NCI-H2107 treated with DMSO at 0.1 percent for 48 hours (cell line): ENCODE measurements at regions not wholly inside any gene's neighbourhood (a gene's known extent, or its start where the extent isn't known, plus 50 kb on each side); places are given as distances from the start of the nearest gene placed in this dataset.
"Not testable (repeated sequence)": the region's sequence is repeated elsewhere in the genome, so short reads cannot be mapped to it uniquely, and the experiment has no call there.

Source experiments
- DNase-seq: peaks from one replicate; lab custom pipeline; 2025; ENCODE audit not compliant: unreplicated experiment; lab: John Stamatoyannopoulos, UW

DNA sequence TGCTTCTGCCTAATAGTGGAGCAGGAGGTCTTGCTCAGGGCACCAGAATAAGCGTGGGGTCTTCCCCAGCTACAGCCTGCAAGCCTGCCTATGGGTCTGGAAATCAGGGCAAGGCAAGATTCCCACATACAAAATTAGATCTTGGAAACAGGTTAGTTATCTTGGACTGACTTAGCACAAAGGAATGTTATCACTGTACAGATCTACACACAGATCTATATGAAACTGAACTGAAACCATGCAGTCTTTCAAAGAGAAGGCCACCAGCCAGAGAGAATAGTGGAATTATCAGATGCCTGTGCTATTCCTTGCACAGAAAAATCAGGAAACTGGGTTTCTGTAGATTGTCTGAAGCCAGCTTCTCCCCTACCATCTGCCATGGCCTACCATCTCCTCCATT lies 585.7 kb downstream of the ACTL7B start:
- no peak for DNase-seq

DNA sequence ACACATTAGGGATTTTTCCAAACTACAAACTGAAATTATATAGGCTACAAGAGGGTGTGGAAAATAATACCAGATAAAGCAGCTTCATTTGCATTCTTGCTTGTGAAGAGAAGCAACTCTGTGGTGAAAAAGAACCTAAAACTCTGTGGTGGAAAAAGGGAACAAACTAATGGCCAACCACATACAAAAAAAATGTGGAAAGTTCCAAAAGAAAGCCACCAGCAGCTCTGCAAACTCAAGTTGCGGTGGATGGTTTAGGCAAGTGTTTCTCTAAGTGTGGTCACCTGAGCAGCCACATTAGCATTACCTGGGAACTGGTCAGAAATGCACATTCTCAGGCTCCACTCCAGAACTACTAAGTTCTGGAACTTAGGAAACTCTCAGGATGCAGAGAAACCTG lies 586.4 kb downstream of the ACTL7B start:
- DNase-seq, result no peak

DNA sequence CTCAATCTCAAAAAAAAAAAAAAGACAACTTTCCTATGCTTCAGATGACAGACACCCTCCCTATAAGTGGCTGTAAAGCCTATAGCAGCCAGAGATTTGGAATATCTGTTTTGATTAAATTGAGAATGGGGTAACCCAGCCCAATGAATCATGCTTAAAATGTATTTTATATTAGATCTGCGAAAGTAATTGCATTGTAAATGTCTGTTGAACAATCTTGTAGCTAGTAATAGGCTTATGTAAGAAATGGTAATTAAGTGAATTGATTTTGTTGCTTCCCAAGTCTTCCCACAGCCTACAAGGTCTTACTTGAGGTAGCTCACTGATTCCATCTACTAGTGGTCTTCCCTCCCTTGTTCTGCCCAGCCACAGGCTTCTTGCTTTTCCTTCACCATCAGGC lies 590.7 kb downstream of the ACTL7B start:
- no peak for DNase-seq

DNA sequence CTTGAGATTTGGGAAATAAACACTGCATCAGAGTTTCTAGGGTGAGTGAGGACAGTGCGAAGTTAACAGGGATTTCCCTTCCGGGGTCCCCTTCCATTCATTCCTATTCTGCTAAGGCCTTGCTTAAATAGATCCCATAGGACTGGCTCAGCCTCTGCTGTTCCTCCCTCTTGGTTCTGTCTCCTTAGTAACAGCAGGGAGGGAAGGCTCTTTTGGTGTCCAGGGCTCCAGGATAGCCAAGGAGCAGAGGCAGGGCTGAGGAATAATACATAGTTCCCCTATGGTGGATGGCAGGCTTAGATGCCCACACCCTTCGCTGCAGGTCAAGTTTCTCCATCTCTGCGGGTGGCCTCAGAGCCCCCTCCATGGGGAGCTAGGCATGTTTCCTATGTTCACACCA lies 591.7 kb downstream of the ACTL7B start:
- no peak for DNase-seq

DNA sequence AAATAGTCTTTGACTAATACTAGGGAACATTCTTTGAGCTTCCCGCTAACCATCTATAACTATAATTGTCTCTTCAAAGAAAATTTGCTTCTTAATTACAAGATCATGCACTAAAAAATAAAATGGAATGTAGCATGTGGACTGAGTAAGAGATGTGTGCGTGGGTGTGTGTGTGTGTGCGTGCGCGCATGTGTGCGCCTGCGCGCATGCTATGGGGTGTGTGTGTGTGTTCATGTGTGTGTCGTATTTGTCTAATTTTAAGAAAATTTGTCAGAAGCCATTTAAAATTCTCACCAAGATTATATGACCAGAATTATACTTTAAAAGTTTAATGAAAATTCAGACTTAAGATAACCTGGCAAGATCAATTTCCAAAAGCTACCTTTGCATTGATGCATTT lies 593.0 kb downstream of the ACTL7B start:
- no peak for DNase-seq

DNA sequence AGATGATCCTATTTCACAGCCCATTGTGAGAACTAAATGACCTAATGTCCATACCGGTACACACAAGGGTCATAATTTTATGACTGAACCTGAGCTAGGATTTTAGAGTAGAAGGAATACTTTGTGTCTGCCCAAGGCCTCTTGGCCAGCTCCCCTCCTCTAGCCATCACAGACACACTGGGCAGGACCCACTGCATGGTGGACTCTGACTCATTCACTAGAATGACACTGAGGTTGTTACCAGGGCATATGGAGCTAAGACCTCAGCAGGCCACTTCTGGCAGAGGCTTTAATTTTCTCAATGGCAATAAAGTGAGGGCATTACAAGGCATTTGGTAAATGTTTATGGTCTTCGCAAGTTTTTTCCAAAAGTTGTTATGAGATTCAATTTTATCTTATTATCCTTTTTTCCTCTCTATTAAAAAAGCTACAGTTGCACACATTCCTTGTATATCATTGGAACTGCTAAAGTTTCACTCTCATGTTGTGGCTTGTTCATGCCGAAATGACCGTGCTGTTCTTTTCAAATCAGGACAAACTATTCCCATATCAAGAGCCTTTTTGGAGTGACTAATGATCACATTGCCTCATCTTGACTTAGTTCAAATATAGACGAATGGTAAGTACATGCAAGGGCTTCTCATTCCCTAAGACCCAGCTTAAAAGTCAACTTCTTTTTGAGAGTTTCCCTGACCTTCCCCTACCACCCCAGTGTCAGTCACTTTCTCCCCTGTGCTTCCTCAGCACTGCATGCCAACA lies 595.7 kb downstream of the ACTL7B start:
- no peak for DNase-seq

GRCh38 chr9:108258640-108259039 lies 597.1 kb downstream of the ACTL7B start:
- no peak for DNase-seq

- DNase-seq, result no peak
Measured at GRCh38 chr9:108257382-108257781, 598.4 kb downstream of the ACTL7B start.

GRCh38 chr9:108254236-108254635 lies 601.5 kb downstream of the ACTL7B start:
- no peak for DNase-seq

DNA sequence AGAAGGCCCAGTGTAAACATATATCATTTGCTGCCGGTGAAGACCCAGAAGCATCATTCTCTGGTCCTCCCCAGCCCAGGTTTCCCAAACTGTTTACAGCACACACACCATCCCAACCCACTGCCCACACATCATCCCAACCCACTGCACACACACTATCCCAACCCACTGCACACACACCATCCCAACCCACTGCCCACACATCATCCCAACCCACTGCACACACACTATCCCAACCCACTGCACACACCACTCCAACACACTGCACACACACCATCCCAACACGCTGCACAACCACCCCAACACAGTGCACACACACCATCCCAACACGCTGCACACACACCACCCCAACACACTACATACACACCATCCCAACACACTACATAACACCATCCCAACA lies 608.4 kb downstream of the ACTL7B start:
- not testable (repeated sequence) for DNase-seq

GRCh38 chr9:108245901-108246300 lies 609.9 kb downstream of the ACTL7B start:
- no peak for DNase-seq

DNA sequence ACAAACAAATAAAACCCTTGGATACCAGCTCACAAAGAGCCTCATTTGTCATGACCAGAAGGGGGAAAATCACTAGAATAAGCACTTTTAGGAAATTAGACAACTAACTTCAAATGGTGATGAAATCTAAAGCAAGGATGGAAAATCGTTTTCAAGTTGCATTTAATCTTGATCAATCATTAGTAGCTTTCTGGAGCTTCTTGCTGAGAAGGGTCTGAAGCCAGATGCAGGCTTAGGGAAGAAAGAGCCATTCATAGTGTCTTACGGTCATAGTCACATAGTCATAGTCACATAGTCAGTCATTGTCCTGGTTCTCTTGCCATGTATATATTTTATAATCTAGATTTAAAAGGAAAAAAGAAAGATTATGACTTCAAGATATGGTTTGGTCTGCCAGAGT lies 610.5 kb downstream of the ACTL7B start:
- DNase-seq, result no peak

GRCh38 chr9:108244686-108245085 lies 611.1 kb downstream of the ACTL7B start:
- no peak for DNase-seq

DNA sequence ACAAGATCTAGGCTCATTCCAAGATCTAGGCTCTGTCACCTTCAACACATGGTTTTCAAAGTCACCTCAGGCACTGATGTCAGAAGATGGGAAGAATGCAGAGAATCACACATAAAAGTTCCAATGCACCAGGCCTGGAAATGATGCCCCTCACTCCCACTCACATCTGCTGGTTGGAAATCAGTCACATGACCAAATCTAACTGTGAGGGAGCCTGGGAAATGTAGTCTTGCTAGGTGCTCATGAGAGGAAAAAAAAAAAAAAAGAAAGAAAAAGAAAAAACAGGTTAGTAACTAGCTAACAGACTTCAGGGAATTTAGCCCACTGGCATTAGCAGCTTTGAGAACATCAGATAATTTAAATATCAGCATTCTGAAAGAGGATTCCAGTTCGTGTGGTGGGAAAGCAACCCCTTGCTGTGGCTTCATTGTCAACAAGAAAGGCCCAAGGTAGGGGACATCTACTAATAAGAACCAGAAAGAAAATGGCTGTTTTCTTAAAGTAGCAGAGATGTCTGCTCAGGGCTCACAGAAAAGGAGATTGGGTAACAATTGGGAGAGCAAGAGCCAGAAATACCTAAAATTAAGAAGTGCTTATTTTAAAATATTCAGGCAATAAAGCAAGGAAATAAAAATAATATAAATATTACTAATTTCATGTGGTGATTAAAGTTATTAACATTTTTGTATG lies 614.3 kb downstream of the ACTL7B start:
- DNase-seq, result no peak

DNA sequence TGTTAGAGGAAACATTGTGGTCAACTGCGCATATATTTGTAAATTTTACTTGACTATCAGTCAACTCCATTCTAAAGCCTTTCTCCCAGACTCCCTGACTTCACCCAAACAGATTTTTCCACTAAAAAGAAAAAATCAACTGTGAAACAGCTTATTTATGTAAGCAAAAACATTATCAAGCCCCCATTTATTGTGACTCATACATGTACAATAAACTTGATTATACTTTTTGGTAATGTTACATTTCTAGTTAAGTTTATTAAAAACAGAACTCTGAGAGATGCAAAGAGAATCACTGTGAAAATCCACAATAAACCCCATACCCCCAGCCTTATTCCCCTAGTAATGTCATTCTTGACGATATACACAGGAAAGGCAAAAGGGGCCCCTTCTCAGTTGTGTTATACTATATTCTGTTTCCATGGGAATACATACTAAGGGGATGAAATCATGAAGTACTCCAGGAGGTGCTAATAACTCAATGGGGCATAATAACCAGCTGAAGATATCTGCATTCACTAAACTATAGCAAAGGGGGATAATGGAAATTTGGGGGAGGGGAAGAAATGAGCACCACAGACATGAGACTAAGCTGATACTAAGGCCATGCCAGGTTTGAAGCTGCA lies 616.0 kb downstream of the ACTL7B start:
- no peak for DNase-seq

DNA sequence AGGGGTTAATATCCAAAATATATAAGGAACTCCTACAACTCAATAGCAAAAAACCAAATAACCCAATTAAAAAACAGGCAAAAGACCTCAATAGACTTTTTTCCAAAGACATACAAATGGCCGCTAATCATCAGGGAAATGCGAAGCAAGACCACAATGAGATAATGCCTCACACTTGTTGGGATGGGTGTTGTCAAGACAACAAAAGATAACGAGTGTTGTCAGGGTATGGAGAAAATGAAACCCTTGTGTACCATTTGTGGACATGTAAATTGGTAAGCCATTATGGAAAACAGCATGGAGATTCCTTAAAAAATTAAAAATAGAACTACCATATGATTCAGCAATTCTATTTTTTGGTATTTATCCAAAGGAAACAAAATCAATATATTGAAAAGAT lies 620.2 kb downstream of the ACTL7B start:
- DNase-seq, result no peak

- DNase-seq, result no peak
Measured at GRCh38 chr9:108234811-108235210, 621.0 kb downstream of the ACTL7B start.

GRCh38 chr9:108225149-108225800 lies 630.5 kb downstream of the ACTL7B start:
- no peak for DNase-seq

GRCh38 chr9:108224716-108225115 lies 631.1 kb downstream of the ACTL7B start:
- DNase-seq, result no peak

DNA sequence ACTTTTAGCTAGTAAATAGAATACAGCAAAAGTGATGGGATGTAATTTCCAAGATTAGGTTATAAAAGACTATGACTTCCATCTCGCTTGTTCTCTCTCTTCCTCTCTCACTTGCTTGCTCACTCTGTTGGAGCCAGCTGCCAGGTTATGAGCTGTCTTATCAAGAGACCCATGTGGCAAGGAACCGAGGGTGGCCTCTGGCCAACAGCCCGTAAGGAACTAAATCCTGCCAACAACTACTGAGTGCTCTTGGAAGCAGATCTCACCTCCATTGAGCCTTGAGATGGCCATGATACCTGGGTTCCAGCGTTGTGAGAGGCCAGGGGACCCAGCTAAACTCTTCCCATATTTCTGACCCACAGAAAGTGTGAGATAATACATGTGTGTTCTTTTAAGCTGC lies 636.1 kb downstream of the ACTL7B start:
- DNase-seq, result no peak

GRCh38 chr9:108217431-108218349 lies 638.1 kb downstream of the ACTL7B start:
- DNase-seq, result no peak
